ENCODE measurements at regions not wholly inside any gene's neighbourhood (a gene's known extent, or its start where the extent isn't known, plus 50 kb on each side); places are given as distances from the start of the nearest gene placed in this dataset.

- no peak for TF ChIP-seq ZBTB4 (CRISPR knock-in tag; IDR thresholded peaks at IDR 0.05)
Measured at GRCh38 chr13:26968431-26969341, 202.9 kb downstream of the USP12 start (continued).

GRCh38 chr13:26967119-26968038, 204.2 kb downstream of the USP12 start:
- H3K36me3 ChIP-seq (ENCODE audit: control insufficient read depth in 2 of 2, insufficient read depth in 2 of 2, low read length in 1 of 2), result no peaks in the 10 kb centered on the region
- no peak overlapping the region for H3K27ac ChIP-seq (ENCODE audit: control insufficient read depth, insufficient read depth)
- DNase-seq (ENCODE audit: low read depth, low spot score), result no peak
- no peak overlapping the region for H3K9ac ChIP-seq (ENCODE audit: control insufficient read depth, insufficient read depth, low read length)
- no peak overlapping the region for H3K4me2 ChIP-seq (ENCODE audit: control insufficient read depth, insufficient read depth)
- WGBS (ENCODE audit: insufficient coverage, insufficient replicate concordance, low lambda C conversion rate, missing lambda C conversion rate), result 43% methylated on average over 17 of the region's 17 CpGs
- no peaks in the 10 kb centered on the region for H3K27me3 ChIP-seq (replicated peaks in 1 of 2; ENCODE audit: control insufficient read depth in 2 of 2, insufficient read depth in 2 of 2, low read length in 1 of 2)
- H3K9me3 ChIP-seq (replicated peaks; ENCODE audit: control insufficient read depth, insufficient read depth, low read length), result no peaks in the 10 kb centered on the region
- no peak overlapping the region for H3K4me3 ChIP-seq
- H3K4me1 ChIP-seq (ENCODE audit: control insufficient read depth, insufficient read depth, low read length), result no peaks in the 10 kb centered on the region
- RAD21 ChIA-PET (ENCODE audit: unreplicated experiment), result no interaction called here
- CTCF ChIA-PET, result interaction anchor here (0.8 to 1.0 kb wide), 2 partner anchors 18 to 41 kb away, joined by 3 read pairs; no protein-coding TSS in a partner anchor
- BruUV-seq (replicated peaks), result no TSS peak
- ATAC-seq, result no peak
- intact Hi-C loops (cut with micrococcal nuclease; ENCODE audit: unreplicated experiment) (no loop called here), in situ Hi-C loops (cut with MboI) (no loop called here)
- H4K20me1 ChIP-seq (ENCODE audit: control insufficient read depth, insufficient read depth), result no peaks in the 10 kb centered on the region
- no peak overlapping the region for H2AFZ ChIP-seq (ENCODE audit: control insufficient read depth, low read depth, low read length)
- no peak for FAIRE-seq
- TF ChIP-seq MYB (IDR thresholded peaks at IDR 0.05; ENCODE audit: borderline replicate concordance, low read depth, low read length) (no peak), ZNF207 (IDR thresholded peaks at IDR 0.05; ENCODE audit: borderline replicate concordance) (no peak), HCFC1 (IDR thresholded peaks at IDR 0.05; ENCODE audit: low read length) (no peak), KAT2A (conservative IDR thresholded peaks at IDR 0.05; ENCODE audit: control insufficient read depth, low read depth, low read length) (no peak), MEF2B (IDR thresholded peaks at IDR 0.05; ENCODE audit: partially characterized antibody, poor library complexity, severe bottlenecking) (no peak), CEBPB (IDR thresholded peaks at IDR 0.05; ENCODE audit: borderline replicate concordance in 1 of 2, low read depth in 2 of 2, low read length in 2 of 2) (no peak), NBN (IDR thresholded peaks at IDR 0.05) (no peak)
- POLR2A ChIA-PET, result no interaction called here
- SMC1A ChIA-PET (ENCODE audit: uncharacterized antibody, unreplicated experiment), result interaction anchor here (1.0 to 1.6 kb wide), 3 partner anchors 18 to 27 kb away, joined by 3 to 4 read pairs (median 4); no protein-coding TSS in a partner anchor
- no peaks in the 10 kb centered on the region for H3K79me2 ChIP-seq (ENCODE audit: control insufficient read depth, insufficient read depth, low read length)

All from GM12878 (cell line).